ENCODE measurements at regions not wholly inside any gene's neighbourhood (a gene's known extent, or its start where the extent isn't known, plus 50 kb on each side); places are given as distances from the start of the nearest gene placed in this dataset.

GRCh38 chr2:128556633-128557032, 238.0 kb upstream of the HS6ST1 start:
- no peak overlapping the region for H3K4me3 Mint-ChIP-seq
- no peaks in the 10 kb centered on the region for H3K36me3 Mint-ChIP-seq (ENCODE audit: low read depth)
- no peak for DNase-seq (ENCODE audit: low spot score)
- H3K9me3 Mint-ChIP-seq, result no peaks in the 10 kb centered on the region
- peaks cover 13% of the 10 kb centered on the region for H3K27me3 Mint-ChIP-seq (ENCODE audit: insufficient read depth)
- intact Hi-C loops (cut with micrococcal nuclease), result no loop called here
- no peak overlapping the region for H3K27ac Mint-ChIP-seq
- no peaks in the 10 kb centered on the region for H3K4me1 Mint-ChIP-seq (ENCODE audit: low read depth)

- H3K4me1 Mint-ChIP-seq (ENCODE audit: low read depth), result no peaks in the 10 kb centered on the region
- H3K9me3 Mint-ChIP-seq, result no peaks in the 10 kb centered on the region
- H3K27me3 Mint-ChIP-seq (ENCODE audit: insufficient read depth), result peaks cover 10% of the 10 kb centered on the region
- H3K4me3 Mint-ChIP-seq, result no peak overlapping the region
- intact Hi-C loops (cut with micrococcal nuclease), result no loop called here
- H3K27ac Mint-ChIP-seq, result no peak overlapping the region
- no peak for DNase-seq (ENCODE audit: low spot score)
- H3K36me3 Mint-ChIP-seq (ENCODE audit: low read depth), result no peaks in the 10 kb centered on the region
These were observed 238.4 kb upstream of the HS6ST1 start for GRCh38 chr2:128557069-128557468.

GRCh38 chr2:128557831-128558241, 239.2 kb upstream of the HS6ST1 start:
- Mint-ChIP-seq H3K27me3 (ENCODE audit: insufficient read depth) (peaks cover 10% of the 10 kb centered on the region), H3K4me1 (ENCODE audit: low read depth) (no peaks in the 10 kb centered on the region), H3K27ac (no peak overlapping the region), H3K4me3 (no peak overlapping the region), H3K36me3 (ENCODE audit: low read depth) (no peaks in the 10 kb centered on the region), H3K9me3 (no peaks in the 10 kb centered on the region)
- intact Hi-C loops (cut with micrococcal nuclease), result no loop called here
- DNase-seq (ENCODE audit: low spot score), result no peak

- H3K27ac Mint-ChIP-seq, result no peak overlapping the region
- no peak for DNase-seq (ENCODE audit: low spot score)
- intact Hi-C loops (cut with micrococcal nuclease), result no loop called here
- no peaks in the 10 kb centered on the region for H3K36me3 Mint-ChIP-seq (ENCODE audit: low read depth)
- H3K27me3 Mint-ChIP-seq (ENCODE audit: insufficient read depth), result peaks cover 10% of the 10 kb centered on the region
- H3K9me3 Mint-ChIP-seq, result no peaks in the 10 kb centered on the region
- H3K4me3 Mint-ChIP-seq, result no peak overlapping the region
- H3K4me1 Mint-ChIP-seq (ENCODE audit: low read depth), result no peaks in the 10 kb centered on the region
These were observed 239.8 kb upstream of the HS6ST1 start for GRCh38 chr2:128558441-128558840.

- intact Hi-C loops (cut with micrococcal nuclease), result no loop called here
- Mint-ChIP-seq H3K4me1 (ENCODE audit: low read depth) (no peaks in the 10 kb centered on the region), H3K36me3 (ENCODE audit: low read depth) (no peaks in the 10 kb centered on the region), H3K4me3 (no peak overlapping the region), H3K9me3 (no peaks in the 10 kb centered on the region), H3K27me3 (ENCODE audit: insufficient read depth) (peaks cover 10% of the 10 kb centered on the region), H3K27ac (no peak overlapping the region)
- DNase-seq (ENCODE audit: low spot score), result no peak
These were observed 240.3 kb upstream of the HS6ST1 start for GRCh38 chr2:128558895-128559532.

- no peaks in the 10 kb centered on the region for H3K9me3 Mint-ChIP-seq
- no peak overlapping the region for H3K4me3 Mint-ChIP-seq
- no peak for DNase-seq (ENCODE audit: low spot score)
- no peaks in the 10 kb centered on the region for H3K36me3 Mint-ChIP-seq (ENCODE audit: low read depth)
- H3K27me3 Mint-ChIP-seq (ENCODE audit: insufficient read depth), result peaks cover 10% of the 10 kb centered on the region
- H3K4me1 Mint-ChIP-seq (ENCODE audit: low read depth), result no peaks in the 10 kb centered on the region
- intact Hi-C loops (cut with micrococcal nuclease), result no loop called here
- no peak overlapping the region for H3K27ac Mint-ChIP-seq
These were observed 241.2 kb upstream of the HS6ST1 start for GRCh38 chr2:128559533-128560515.

GRCh38 chr2:128560718-128561117, 242.1 kb upstream of the HS6ST1 start:
- intact Hi-C loops (cut with micrococcal nuclease), result no loop called here
- H3K27me3 Mint-ChIP-seq (ENCODE audit: insufficient read depth), result peaks cover 9% of the 10 kb centered on the region
- no peak for DNase-seq (ENCODE audit: low spot score)
- no peaks in the 10 kb centered on the region for H3K4me1 Mint-ChIP-seq (ENCODE audit: low read depth)
- H3K4me3 Mint-ChIP-seq, result no peak overlapping the region
- H3K9me3 Mint-ChIP-seq, result no peaks in the 10 kb centered on the region
- H3K36me3 Mint-ChIP-seq (ENCODE audit: low read depth), result no peaks in the 10 kb centered on the region
- H3K27ac Mint-ChIP-seq, result no peak overlapping the region

GRCh38 chr2:128562471-128563347, 244.0 kb upstream of the HS6ST1 start:
- H3K9me3 Mint-ChIP-seq, result no peaks in the 10 kb centered on the region
- intact Hi-C loops (cut with micrococcal nuclease), result no loop called here
- H3K4me1 Mint-ChIP-seq (ENCODE audit: low read depth), result no peaks in the 10 kb centered on the region
- no peak overlapping the region for H3K27ac Mint-ChIP-seq
- no peak overlapping the region for H3K4me3 Mint-ChIP-seq
- peaks cover 6% of the 10 kb centered on the region for H3K27me3 Mint-ChIP-seq (ENCODE audit: insufficient read depth)
- H3K36me3 Mint-ChIP-seq (ENCODE audit: low read depth), result no peaks in the 10 kb centered on the region
- DNase-seq (ENCODE audit: low spot score), result no peak

GRCh38 chr2:128563348-128563687, 244.7 kb upstream of the HS6ST1 start:
- H3K4me3 Mint-ChIP-seq, result no peak overlapping the region
- H3K27ac Mint-ChIP-seq, result no peak overlapping the region
- intact Hi-C loops (cut with micrococcal nuclease), result no loop called here
- no peaks in the 10 kb centered on the region for H3K4me1 Mint-ChIP-seq (ENCODE audit: low read depth)
- no peaks in the 10 kb centered on the region for H3K9me3 Mint-ChIP-seq
- H3K36me3 Mint-ChIP-seq (ENCODE audit: low read depth), result no peaks in the 10 kb centered on the region
- no peak for DNase-seq (ENCODE audit: low spot score)
- peaks cover 6% of the 10 kb centered on the region for H3K27me3 Mint-ChIP-seq (ENCODE audit: insufficient read depth)

GRCh38 chr2:128564131-128564530, 245.5 kb upstream of the HS6ST1 start:
- H3K9me3 Mint-ChIP-seq, result no peaks in the 10 kb centered on the region
- intact Hi-C loops (cut with micrococcal nuclease), result no loop called here
- DNase-seq (ENCODE audit: low spot score), result no peak

GRCh38 chr2:128564551-128564950, 245.9 kb upstream of the HS6ST1 start:
- no peaks in the 10 kb centered on the region for H3K9me3 Mint-ChIP-seq
- no peak overlapping the region for H3K27ac Mint-ChIP-seq
- no peaks in the 10 kb centered on the region for H3K36me3 Mint-ChIP-seq (ENCODE audit: low read depth)
- peaks cover 2% of the 10 kb centered on the region for H3K27me3 Mint-ChIP-seq (ENCODE audit: insufficient read depth)
- no peak for DNase-seq (ENCODE audit: low spot score)
- intact Hi-C loops (cut with micrococcal nuclease), result no loop called here
- no peak overlapping the region for H3K4me3 Mint-ChIP-seq
- no peaks in the 10 kb centered on the region for H3K4me1 Mint-ChIP-seq (ENCODE audit: low read depth)

More at GRCh38 chr2:128564131-128564530, 245.5 kb upstream of the HS6ST1 start:
- H3K36me3 Mint-ChIP-seq (ENCODE audit: low read depth), result no peaks in the 10 kb centered on the region
- no peak overlapping the region for H3K4me3 Mint-ChIP-seq
- H3K27me3 Mint-ChIP-seq (ENCODE audit: insufficient read depth), result peaks cover 5% of the 10 kb centered on the region
- no peaks in the 10 kb centered on the region for H3K4me1 Mint-ChIP-seq (ENCODE audit: low read depth)
- H3K27ac Mint-ChIP-seq, result no peak overlapping the region

- peaks cover 7% of the 10 kb centered on the region for H3K27me3 Mint-ChIP-seq (ENCODE audit: insufficient read depth)
- no peak overlapping the region for H3K4me3 Mint-ChIP-seq
These were observed 246.8 kb upstream of the HS6ST1 start for GRCh38 chr2:128565441-128565840.

GRCh38 chr2:128566671-128567070, 248.0 kb upstream of the HS6ST1 start:
- Mint-ChIP-seq H3K27ac (no peak overlapping the region), H3K27me3 (ENCODE audit: insufficient read depth) (peaks cover 7% of the 10 kb centered on the region), H3K9me3 (no peaks in the 10 kb centered on the region), H3K4me1 (ENCODE audit: low read depth) (no peaks in the 10 kb centered on the region), H3K36me3 (ENCODE audit: low read depth) (no peaks in the 10 kb centered on the region), H3K4me3 (no peak overlapping the region)
- intact Hi-C loops (cut with micrococcal nuclease), result no loop called here
- no peak for DNase-seq (ENCODE audit: low spot score)

More at GRCh38 chr2:128565441-128565840, 246.8 kb upstream of the HS6ST1 start:
- H3K4me1 Mint-ChIP-seq (ENCODE audit: low read depth), result no peaks in the 10 kb centered on the region
- no peak for DNase-seq (ENCODE audit: low spot score)
- H3K27ac Mint-ChIP-seq, result no peak overlapping the region
- intact Hi-C loops (cut with micrococcal nuclease), result no loop called here
- H3K9me3 Mint-ChIP-seq, result no peaks in the 10 kb centered on the region
- H3K36me3 Mint-ChIP-seq (ENCODE audit: low read depth), result no peaks in the 10 kb centered on the region

Data from activated T-helper 1 cell treated with anti-CD3 and anti-CD28 coated beads, Interleukin-12 subunit alpha, Interleukin-12 subunit beta, Interleukin-2, Interleukin-4 antibody, amounts not matched to agents 30 ng/mL and 10 ng/mL and 1 ng/mL, durations not matched to agents 14 hours and 24 hours and 36 hours (primary cell).